ENCODE measurements at regions not wholly inside any gene's neighbourhood (a gene's known extent, or its start where the extent isn't known, plus 50 kb on each side); places are given as distances from the start of the nearest gene placed in this dataset.

GRCh38 chr2:76469066-76469465 is 758.4 kb upstream of the GCFC2 start (continued):
- no peak for TF ChIP-seq ZXDC (CRISPR knock-in tag; IDR thresholded peaks at IDR 0.05)

- Histone ChIP-seq H3K79me2 (ENCODE audit: insufficient read depth, low read length) (no peaks in the 10 kb centered on the region), H3K4me1 (ENCODE audit: insufficient read depth, low read length) (no peaks in the 10 kb centered on the region), H3K4me3 (replicated peaks in 1 of 3; ENCODE audit: insufficient read depth in 1 of 3, low read depth in 2 of 3, low read length in 3 of 3) (no peak overlapping the region), H3K27ac (ENCODE audit: extremely low read length, insufficient read depth, low read length) (no peak overlapping the region), H3K9ac (ENCODE audit: insufficient read depth, low read depth, low read length) (no peak overlapping the region), H3K27me3 (ENCODE audit: control insufficient read depth in 1 of 2, insufficient read depth in 2 of 2, low read length in 2 of 2) (no peaks in the 10 kb centered on the region), H3K36me3 (replicated peaks in 1 of 2; ENCODE audit: control insufficient read depth in 1 of 2, insufficient read depth in 2 of 2, low read length in 2 of 2) (no peaks in the 10 kb centered on the region), H2AFZ (ENCODE audit: low read length) (no peak overlapping the region), H3K4me2 (ENCODE audit: low read depth, low read length) (no peak overlapping the region), H3K9me3 (ENCODE audit: low read length) (peaks cover 7% of the 10 kb centered on the region; the same call in 1 of the 2 replicates), H4K20me1 (ENCODE audit: insufficient read depth, low read length) (no peaks in the 10 kb centered on the region)
- CTCF ChIA-PET (ENCODE audit: low intra/inter-chr PET ratio, low total read pairs): no interaction called here
- POLR2A ChIA-PET: no interaction called here
- TF ChIP-seq ISX (CRISPR knock-in tag; conservative IDR thresholded peaks at IDR 0.05) (no peak), LCORL (IDR thresholded peaks at IDR 0.05) (no peak), LCORL (CRISPR knock-in tag; IDR thresholded peaks at IDR 0.05) (no peak), E2F5 (CRISPR knock-in tag; conservative IDR thresholded peaks at IDR 0.05) (no peak), HNRNPH1 (optimal IDR thresholded peaks at IDR 0.05; ENCODE audit: low read depth, low read length) (no peak), POLR2G (IDR thresholded peaks at IDR 0.05; ENCODE audit: low read depth, low read length) (no peak), ZNF276 (CRISPR knock-in tag; IDR thresholded peaks at IDR 0.05; ENCODE audit: low read depth) (no peak)
- intact Hi-C loops (cut with micrococcal nuclease; ENCODE audit: unreplicated experiment) (no loop called here), in situ Hi-C loops (cut with HindIII; ENCODE audit: extremely low pct_ligation_motif_present, low pct_unique_long_range_greater_than_20kb) (no loop called here)
- DNase-seq (ENCODE audit: low spot score): no peak
- 69% methylated on average over 2 of the region's 2 CpGs for WGBS (ENCODE audit: low lambda C conversion rate)
- ATAC-seq: no peak
- FAIRE-seq: no peak
- no TSS peak for BruUV-seq (replicated peaks)
Observed at GRCh38 chr2:76467326-76467725, 756.6 kb upstream of the GCFC2 start.
